Effector memory CD8-positive, alpha-beta T cell (primary cell): ENCODE measurements at regions not wholly inside any gene's neighbourhood (a gene's known extent, or its start where the extent isn't known, plus 50 kb on each side); places are given as distances from the start of the nearest gene placed in this dataset.
"Not testable (repeated sequence)": the region's sequence is repeated elsewhere in the genome, so short reads cannot be mapped to it uniquely, and the experiment has no call there.

Experiments
- ATAC-seq: fragments of 150-1000 bp; cut with Tn5 transposase; replicated peaks from 2 replicates; pipeline ENCODE4 v1.10.0; 2021; ENCODE audit warnings: mild to moderate bottlenecking, moderate library complexity
- DNase-seq, 3 experiments: peaks; one replicate each; pipeline ENCODE4 v3.0.0; 2021
- H3K27ac Mint-ChIP-seq, 2 donors: one replicate each; pipeline ENCODE4 v1.8.0; 2022; ENCODE audit warnings: mild to moderate bottlenecking in 2 of 2, mixed read lengths in 2 of 2, moderate library complexity in 2 of 2
- H3K27me3 Mint-ChIP-seq, 2 donors: one replicate each; pipeline ENCODE4 v1.8.0; 2022; ENCODE audit warnings: mixed read lengths in 2 of 2
- H3K36me3 Mint-ChIP-seq: one replicate; pipeline ENCODE4 v1.8.0; 2022; ENCODE audit warnings: mild to moderate bottlenecking, moderate library complexity, mixed read lengths; ENCODE audit not compliant: insufficient read depth
- H3K4me1 Mint-ChIP-seq, 2 donors: one replicate each; pipeline ENCODE4 v1.8.0; 2022; ENCODE audit warnings: low read depth in 2 of 2, mixed read lengths in 2 of 2
- H3K4me3 Mint-ChIP-seq, 2 donors: one replicate each; pipeline ENCODE4 v1.8.0; 2022; ENCODE audit warnings: mild to moderate bottlenecking in 2 of 2, mixed read lengths in 2 of 2, moderate library complexity in 2 of 2
- H3K9me3 Mint-ChIP-seq, 2 donors: one replicate each; pipeline ENCODE4 v1.8.0; 2022; ENCODE audit warnings: mixed read lengths in 2 of 2

- no peaks in the 10 kb centered on the region for H3K36me3 Mint-ChIP-seq
- H3K9me3 Mint-ChIP-seq, result peaks cover under 1 to 12% of the 10 kb centered on the region in 2 donors
- H3K27ac Mint-ChIP-seq, result no peak overlapping the region
- no peak overlapping the region for H3K4me3 Mint-ChIP-seq
- ATAC-seq, result no peak
- H3K4me1 Mint-ChIP-seq, result no peaks in the 10 kb centered on the region
- no peaks in the 10 kb centered on the region for H3K27me3 Mint-ChIP-seq
- no peak for DNase-seq
Measured at GRCh38 chr14:25699981-25700380, 650.0 kb upstream of the STXBP6 start.

- no peak for DNase-seq
- no peak overlapping the region for H3K4me3 Mint-ChIP-seq
- no peak for ATAC-seq
- H3K4me1 Mint-ChIP-seq, result no peaks in the 10 kb centered on the region
- H3K27me3 Mint-ChIP-seq, result no peaks in the 10 kb centered on the region
- no peaks in the 10 kb centered on the region for H3K36me3 Mint-ChIP-seq
- H3K9me3 Mint-ChIP-seq, result peaks cover 11 to 13% of the 10 kb centered on the region in 2 donors
- H3K27ac Mint-ChIP-seq, result no peak overlapping the region
Measured at GRCh38 chr14:25698111-25698510, 648.2 kb upstream of the STXBP6 start.

GRCh38 chr14:25696176-25696575 lies 646.2 kb upstream of the STXBP6 start:
- Mint-ChIP-seq H3K4me1 (no peaks in the 10 kb centered on the region), H3K27me3 (no peaks in the 10 kb centered on the region), H3K4me3 (no peak overlapping the region), H3K36me3 (no peaks in the 10 kb centered on the region), H3K9me3 (peaks cover 10 to 11% of the 10 kb centered on the region in 2 donors), H3K27ac (no peak overlapping the region)
- DNase-seq (no peak), ATAC-seq (no peak)

- ATAC-seq, result no peak
Measured at GRCh38 chr14:25685004-25685403, 635.1 kb upstream of the STXBP6 start.

GRCh38 chr14:25680934-25681333 lies 631.0 kb upstream of the STXBP6 start:
- DNase-seq (no peak), ATAC-seq (no peak)
- Mint-ChIP-seq H3K9me3 (peaks cover 4 to 9% of the 10 kb centered on the region in 2 donors), H3K36me3 (no peaks in the 10 kb centered on the region), H3K4me1 (no peaks in the 10 kb centered on the region), H3K27me3 (no peaks in the 10 kb centered on the region), H3K27ac (no peak overlapping the region), H3K4me3 (no peak overlapping the region)

More at GRCh38 chr14:25685004-25685403, 635.1 kb upstream of the STXBP6 start:
- Mint-ChIP-seq H3K36me3 (no peaks in the 10 kb centered on the region), H3K27ac (no peak overlapping the region), H3K9me3 (peaks cover 0 to 4% of the 10 kb centered on the region in 2 donors), H3K4me1 (no peaks in the 10 kb centered on the region), H3K27me3 (no peaks in the 10 kb centered on the region), H3K4me3 (no peak overlapping the region)
- DNase-seq, result no peak

GRCh38 chr14:25680511-25680910 lies 630.6 kb upstream of the STXBP6 start:
- not testable (repeated sequence) for H3K9me3 Mint-ChIP-seq, H3K36me3 Mint-ChIP-seq, H3K27ac Mint-ChIP-seq, H3K27me3 Mint-ChIP-seq, ATAC-seq, H3K4me3 Mint-ChIP-seq, H3K4me1 Mint-ChIP-seq, DNase-seq

GRCh38 chr14:25677111-25677510 lies 627.2 kb upstream of the STXBP6 start:
- Mint-ChIP-seq H3K27ac (no peak overlapping the region), H3K4me1 (no peaks in the 10 kb centered on the region), H3K27me3 (no peaks in the 10 kb centered on the region), H3K36me3 (no peaks in the 10 kb centered on the region), H3K9me3 (peaks cover 4 to 9% of the 10 kb centered on the region in 2 donors), H3K4me3 (no peak overlapping the region)
- no peak for DNase-seq
- no peak for ATAC-seq

- Mint-ChIP-seq H3K4me3 (no peak overlapping the region), H3K9me3 (peaks cover 0 to 6% of the 10 kb centered on the region in 2 donors), H3K27me3 (no peaks in the 10 kb centered on the region), H3K4me1 (no peaks in the 10 kb centered on the region), H3K36me3 (no peaks in the 10 kb centered on the region), H3K27ac (no peak overlapping the region)
- no peak for ATAC-seq
- no peak for DNase-seq
Measured at GRCh38 chr14:25667387-25667786, 617.4 kb upstream of the STXBP6 start.

- ATAC-seq, result no peak
Measured at GRCh38 chr14:25666877-25667276, 616.9 kb upstream of the STXBP6 start.

GRCh38 chr14:25658988-25659387 lies 609.0 kb upstream of the STXBP6 start:
- Mint-ChIP-seq H3K4me1 (no peaks in the 10 kb centered on the region), H3K4me3 (no peak overlapping the region), H3K9me3 (peaks cover 0 to 9% of the 10 kb centered on the region in 2 donors), H3K27ac (no peak overlapping the region), H3K27me3 (no peaks in the 10 kb centered on the region), H3K36me3 (no peaks in the 10 kb centered on the region)
- DNase-seq (no peak), ATAC-seq (no peak)

More at GRCh38 chr14:25666877-25667276, 616.9 kb upstream of the STXBP6 start:
- Mint-ChIP-seq H3K4me1 (no peaks in the 10 kb centered on the region), H3K36me3 (no peaks in the 10 kb centered on the region), H3K27ac (no peak overlapping the region), H3K9me3 (peaks cover 0 to 7% of the 10 kb centered on the region in 2 donors), H3K27me3 (no peaks in the 10 kb centered on the region), H3K4me3 (no peak overlapping the region)
- no peak for DNase-seq

GRCh38 chr14:25630447-25630846 lies 580.5 kb upstream of the STXBP6 start:
- no peaks in the 10 kb centered on the region for H3K27me3 Mint-ChIP-seq
- no peak overlapping the region for H3K27ac Mint-ChIP-seq
- no peaks in the 10 kb centered on the region for H3K36me3 Mint-ChIP-seq
- ATAC-seq (no peak), DNase-seq (no peak)
- H3K4me3 Mint-ChIP-seq, result no peak overlapping the region
- H3K9me3 Mint-ChIP-seq, result peaks cover 4 to 12% of the 10 kb centered on the region in 2 donors
- no peaks in the 10 kb centered on the region for H3K4me1 Mint-ChIP-seq

GRCh38 chr14:25628978-25629377 lies 579.0 kb upstream of the STXBP6 start:
- Mint-ChIP-seq H3K4me1 (no peaks in the 10 kb centered on the region), H3K27me3 (no peaks in the 10 kb centered on the region), H3K36me3 (no peaks in the 10 kb centered on the region), H3K4me3 (no peak overlapping the region), H3K27ac (no peak overlapping the region), H3K9me3 (peaks cover 4 to 12% of the 10 kb centered on the region in 2 donors)
- no peak for ATAC-seq
- DNase-seq, result no peak

- DNase-seq, result no peak
- H3K36me3 Mint-ChIP-seq, result no peaks in the 10 kb centered on the region
- H3K4me1 Mint-ChIP-seq, result no peaks in the 10 kb centered on the region
- no peak overlapping the region for H3K4me3 Mint-ChIP-seq
- ATAC-seq, result no peak
- H3K9me3 Mint-ChIP-seq, result peaks cover 4 to 12% of the 10 kb centered on the region in 2 donors
- no peaks in the 10 kb centered on the region for H3K27me3 Mint-ChIP-seq
- no peak overlapping the region for H3K27ac Mint-ChIP-seq
Measured at GRCh38 chr14:25628390-25628789, 578.4 kb upstream of the STXBP6 start.

- ATAC-seq (no peak), DNase-seq (no peak)
- Mint-ChIP-seq H3K9me3 (peaks cover 2 to 12% of the 10 kb centered on the region in 2 donors), H3K36me3 (no peaks in the 10 kb centered on the region), H3K4me1 (no peaks in the 10 kb centered on the region), H3K4me3 (no peak overlapping the region), H3K27me3 (no peaks in the 10 kb centered on the region), H3K27ac (no peak overlapping the region)
Measured at GRCh38 chr14:25626986-25627385, 577.0 kb upstream of the STXBP6 start.

GRCh38 chr14:25622763-25623162 lies 572.8 kb upstream of the STXBP6 start:
- H3K9me3 Mint-ChIP-seq, result peaks cover 12 to 13% of the 10 kb centered on the region in 2 donors
- DNase-seq (no peak), ATAC-seq (no peak)
- no peaks in the 10 kb centered on the region for H3K4me1 Mint-ChIP-seq
- no peak overlapping the region for H3K27ac Mint-ChIP-seq
- H3K36me3 Mint-ChIP-seq, result no peaks in the 10 kb centered on the region
- no peak overlapping the region for H3K4me3 Mint-ChIP-seq
- no peaks in the 10 kb centered on the region for H3K27me3 Mint-ChIP-seq
